Activated CD8-positive, alpha-beta memory T cell treated with anti-CD3 and anti-CD28 coated beads for 24 hours (primary cell): ENCODE measurements at regions not wholly inside any gene's neighbourhood (a gene's known extent, or its start where the extent isn't known, plus 50 kb on each side); places are given as distances from the start of the nearest gene placed in this dataset.

Experiments
- DNase-seq: peaks from one replicate; pipeline ENCODE4 v3.0.0-alpha.2; 2020

DNA sequence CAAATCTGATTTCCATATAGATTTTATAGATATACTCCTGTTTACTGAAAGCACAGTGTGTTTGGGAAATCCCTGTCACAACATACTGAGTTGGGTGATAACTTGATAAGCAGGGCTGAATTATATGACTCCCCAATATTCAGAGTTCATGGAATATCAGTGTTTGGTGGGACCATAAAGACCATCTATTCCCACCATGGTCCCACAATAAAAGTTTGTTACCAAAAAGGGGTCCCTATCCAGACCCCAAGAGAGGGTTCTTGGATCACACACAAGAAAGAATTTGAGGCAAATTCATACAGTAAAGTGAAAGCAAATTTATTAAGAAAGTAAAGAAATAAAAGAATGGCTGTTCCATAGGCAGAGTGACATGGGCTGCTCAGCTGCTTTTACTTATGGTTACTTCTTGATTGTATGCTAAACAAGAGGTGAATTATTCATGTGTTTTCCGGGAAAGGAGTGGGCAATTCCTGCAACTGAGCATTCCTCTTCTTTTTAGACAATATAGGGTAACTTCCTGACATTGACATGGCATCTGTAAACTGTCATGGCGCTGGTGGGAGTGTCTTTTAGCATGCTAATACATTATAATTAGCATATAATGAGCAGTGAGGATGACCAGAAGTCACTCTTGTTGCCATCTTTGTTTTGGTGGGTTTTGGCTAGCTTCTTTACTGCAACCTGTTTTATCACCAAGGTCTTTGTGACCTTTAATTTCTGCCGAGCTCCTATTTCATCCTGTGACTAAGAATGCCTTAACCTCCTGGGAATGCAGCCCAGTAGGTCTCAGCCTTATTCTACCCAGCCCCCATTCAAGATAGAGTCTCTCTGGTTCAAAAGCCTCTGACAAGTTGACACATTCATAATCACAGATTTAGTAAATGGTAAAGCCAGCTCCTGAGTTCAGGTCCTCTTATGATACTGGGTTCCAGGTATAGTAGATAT, 240.6 kb upstream of the PDGFD start:
- no peak for DNase-seq

DNA sequence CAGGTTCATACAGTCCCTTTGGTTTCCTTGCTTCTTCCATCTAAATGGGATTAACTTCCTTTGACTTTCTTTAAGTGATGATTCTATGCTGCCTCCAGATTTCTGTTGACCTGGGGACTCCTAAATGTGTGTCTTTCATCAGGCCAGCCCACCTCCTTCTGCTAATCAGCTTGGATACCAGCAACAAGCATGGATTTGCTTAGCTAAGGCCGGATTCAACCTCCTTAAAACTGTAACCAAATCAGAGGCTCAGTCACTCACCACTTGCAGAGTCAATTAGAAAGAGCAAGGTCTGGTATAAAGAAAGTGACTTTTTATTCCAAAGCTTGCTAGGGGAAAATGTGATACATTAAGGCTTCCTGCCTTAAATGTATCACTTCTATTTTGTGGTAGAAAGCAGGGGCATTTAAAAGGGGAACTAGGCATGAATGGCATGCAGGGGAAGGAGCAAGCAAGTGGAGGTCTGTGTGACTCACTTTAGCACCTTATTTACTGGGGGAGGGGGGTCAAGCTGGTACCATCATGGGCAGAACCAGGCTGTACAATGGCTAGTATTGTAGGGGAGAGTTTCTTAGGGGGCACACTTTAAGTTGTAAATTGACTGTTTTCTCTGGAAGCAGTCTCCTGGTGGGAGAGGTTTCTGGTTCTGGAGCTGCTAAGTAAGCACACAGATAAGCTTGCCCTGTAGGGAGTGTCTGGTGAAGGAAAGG, 239.0 kb upstream of the PDGFD start:
- no peak for DNase-seq

DNA sequence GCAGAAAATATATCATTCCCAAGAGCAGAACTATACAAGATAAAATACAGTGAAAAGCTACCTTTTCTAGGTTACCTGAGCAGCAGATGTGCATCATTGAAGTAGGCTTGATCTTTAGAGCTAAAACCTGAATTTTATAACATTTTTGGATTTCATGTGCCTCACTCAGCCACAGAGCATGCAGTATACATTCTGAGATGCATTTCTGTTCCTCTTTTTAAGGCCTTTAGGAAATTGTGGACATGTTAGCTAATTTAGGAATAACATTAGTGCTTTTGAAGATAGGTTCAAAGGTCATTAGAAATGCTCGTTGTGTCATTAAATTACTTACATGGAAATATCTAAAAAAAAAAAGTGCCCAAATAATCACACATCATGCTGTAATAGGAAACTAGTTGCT, 230.6 kb upstream of the PDGFD start:
- DNase-seq: no peak

DNA sequence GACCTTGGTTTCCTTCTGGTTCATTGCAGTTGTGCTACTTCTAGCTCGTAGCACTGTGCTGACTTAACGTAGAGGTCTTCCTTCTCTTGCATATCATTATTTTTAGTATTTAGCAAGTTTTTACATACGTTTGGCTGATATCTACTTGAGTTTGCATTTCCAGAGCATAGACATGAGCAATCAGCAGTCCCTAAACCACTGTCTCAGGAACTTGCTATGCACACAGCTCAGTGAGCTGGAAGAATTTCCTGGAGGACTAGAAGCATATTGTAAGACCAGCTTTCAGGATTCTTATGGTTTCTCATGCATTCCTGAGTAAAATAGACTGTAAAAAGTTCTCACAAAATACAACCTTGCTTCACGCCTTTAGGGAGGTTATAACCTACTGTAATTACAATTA, 226.7 kb upstream of the PDGFD start:
- no peak for DNase-seq

DNA sequence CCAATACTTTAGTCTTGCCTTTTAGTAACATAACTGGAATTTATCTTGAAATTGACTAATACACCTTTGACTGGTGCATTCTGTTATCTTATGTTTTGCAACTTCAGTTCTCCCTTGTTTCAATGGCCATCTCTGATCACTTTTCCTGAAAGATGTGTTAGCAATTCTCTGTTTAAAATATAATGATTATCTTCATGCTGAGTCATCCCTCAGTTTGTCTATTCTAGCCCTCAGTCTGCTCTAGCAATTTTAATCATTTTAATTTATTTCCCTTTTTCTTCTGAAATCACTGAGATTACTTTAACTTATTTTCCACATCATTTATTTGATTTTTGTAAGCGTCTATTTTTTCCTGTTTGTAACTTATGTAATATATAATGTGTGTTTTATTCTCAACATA, 221.9 kb upstream of the PDGFD start:
- DNase-seq: no peak

DNA sequence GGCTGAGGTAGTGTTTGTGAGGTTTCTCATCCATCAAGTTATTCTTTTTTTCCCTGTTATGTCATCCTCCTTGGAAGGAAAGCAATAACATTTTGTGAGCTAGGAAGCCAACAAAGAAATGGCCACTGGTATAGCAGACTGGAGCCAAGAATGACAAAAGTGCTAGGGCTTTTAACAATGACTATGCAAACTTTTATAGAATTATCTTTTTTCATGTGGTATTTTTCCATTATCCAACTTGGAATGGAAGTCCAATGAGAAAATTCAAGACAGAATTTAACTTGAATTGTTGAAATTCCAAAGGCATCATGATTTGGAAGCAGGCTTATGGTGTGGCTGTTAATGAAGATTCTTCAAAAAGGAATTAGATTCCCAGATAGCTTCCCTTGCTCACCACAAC, 216.4 kb upstream of the PDGFD start:
- DNase-seq: no peak

DNA sequence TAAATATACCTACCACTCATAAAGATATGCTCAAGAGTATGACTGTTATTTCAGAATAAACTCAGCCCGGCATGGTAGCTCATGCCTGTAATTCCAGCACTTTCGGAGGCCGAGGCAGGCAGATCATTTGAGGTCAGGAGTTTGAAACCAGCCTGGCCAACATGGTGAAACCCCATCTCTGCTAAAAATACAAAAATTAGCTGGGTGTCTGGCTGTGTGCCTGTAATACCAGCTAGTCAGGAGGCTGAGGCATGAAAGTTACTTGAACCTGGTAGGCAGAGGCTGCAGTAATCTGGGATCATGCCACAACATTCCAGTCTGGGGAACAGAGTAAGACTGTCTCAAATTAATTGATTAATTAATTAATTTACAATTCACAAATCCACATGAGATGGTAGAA, 208.2 kb upstream of the PDGFD start:
- DNase-seq: no peak

DNA sequence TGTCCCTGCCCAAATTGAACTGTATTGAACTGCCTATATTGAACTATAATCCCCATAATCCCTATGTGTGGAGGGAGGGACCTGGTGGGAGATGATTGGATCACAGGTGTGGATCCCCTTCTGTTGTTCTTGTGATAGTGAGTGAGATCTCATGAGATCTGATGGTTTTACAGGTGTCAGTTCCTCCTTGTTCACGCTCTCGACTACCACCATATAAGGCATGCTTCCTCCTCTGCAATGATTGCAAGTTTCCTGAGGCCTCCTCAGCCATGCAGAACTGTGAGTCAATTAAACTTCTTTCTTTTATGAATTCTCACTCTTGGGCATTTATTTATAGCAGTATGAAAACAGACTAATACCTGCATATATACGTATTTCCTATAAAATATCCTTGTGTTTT, 206.5 kb upstream of the PDGFD start:
- DNase-seq: no peak

DNA sequence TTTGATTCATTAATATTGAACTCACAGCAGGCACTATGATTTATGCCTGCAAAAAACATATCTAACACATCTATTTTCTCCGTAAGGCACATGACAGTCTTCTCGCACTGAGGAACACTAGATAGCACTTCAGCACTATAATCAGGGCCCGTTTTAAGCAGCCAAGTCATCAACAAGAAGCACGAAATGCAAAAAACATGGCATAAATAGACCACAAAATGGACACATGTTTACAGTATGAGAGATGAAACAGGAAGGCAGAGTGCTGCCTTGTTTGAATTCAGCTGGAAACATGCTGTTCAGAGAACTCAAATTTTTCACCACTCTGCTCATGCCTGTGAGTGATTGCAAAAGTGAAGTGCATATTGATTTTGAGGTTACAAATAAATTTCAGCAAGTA, 205.8 kb upstream of the PDGFD start:
- no peak for DNase-seq

DNA sequence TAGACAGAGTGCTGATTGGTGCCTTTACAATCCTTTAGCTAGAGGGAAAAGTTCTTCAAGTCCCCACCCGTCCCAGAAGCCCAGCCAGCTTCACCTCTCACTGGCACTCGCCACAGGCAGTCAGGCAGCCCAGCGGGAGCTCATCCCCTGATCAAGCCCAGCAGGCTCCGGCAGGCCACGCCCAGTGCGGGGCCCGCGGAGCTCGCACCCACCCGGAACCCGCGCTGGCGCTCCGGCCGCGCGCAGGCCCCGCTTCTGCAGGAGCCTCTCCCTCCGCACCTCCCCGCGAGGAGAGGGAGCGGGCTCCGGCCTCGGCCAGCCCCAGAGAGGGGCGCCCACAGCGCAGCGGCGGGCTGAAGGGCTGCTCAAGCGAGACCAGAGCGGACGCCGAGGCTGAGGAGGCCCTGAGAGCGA, 202.4 kb upstream of the PDGFD start:
- DNase-seq: no peak

DNA sequence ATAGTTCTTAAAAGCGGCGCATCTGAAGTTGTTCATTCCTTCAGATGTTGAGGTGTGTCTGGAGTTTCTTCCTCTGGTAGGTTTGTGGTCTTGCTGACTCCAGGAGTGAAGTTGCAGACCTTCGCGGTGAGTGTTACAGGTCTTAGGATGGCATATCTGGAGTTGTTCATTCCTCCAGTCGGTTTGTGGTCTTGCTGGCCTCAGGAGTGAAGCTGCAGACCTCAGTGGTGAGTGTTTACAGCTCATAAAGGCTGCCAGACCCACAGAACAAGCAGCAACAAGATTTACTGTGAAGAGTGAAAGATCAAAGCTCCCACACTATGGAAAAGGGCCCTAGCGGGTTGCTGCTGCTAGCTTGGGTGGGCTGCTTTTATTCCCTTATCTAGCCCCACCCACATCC, 201.7 kb upstream of the PDGFD start:
- DNase-seq: no peak

DNA sequence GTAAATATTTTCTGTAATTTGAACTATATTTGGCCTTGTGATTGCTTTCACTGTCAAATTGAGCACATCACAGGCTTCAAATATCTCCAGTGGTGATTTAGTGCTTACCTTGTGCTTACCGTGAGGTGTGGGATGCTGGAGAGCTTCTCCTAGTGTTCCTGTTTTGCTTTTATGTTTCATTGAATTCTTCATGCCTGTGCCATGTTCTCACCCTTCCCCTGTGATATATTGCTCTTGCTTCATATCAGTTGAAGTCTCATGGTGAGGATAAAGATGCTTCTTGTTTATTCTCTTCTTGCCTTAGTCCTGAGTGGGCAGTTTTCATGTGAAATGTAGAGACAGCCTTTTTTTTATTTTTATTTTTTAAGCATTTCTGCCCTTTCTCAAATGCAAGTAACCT, 198.0 kb upstream of the PDGFD start:
- no peak for DNase-seq

DNA sequence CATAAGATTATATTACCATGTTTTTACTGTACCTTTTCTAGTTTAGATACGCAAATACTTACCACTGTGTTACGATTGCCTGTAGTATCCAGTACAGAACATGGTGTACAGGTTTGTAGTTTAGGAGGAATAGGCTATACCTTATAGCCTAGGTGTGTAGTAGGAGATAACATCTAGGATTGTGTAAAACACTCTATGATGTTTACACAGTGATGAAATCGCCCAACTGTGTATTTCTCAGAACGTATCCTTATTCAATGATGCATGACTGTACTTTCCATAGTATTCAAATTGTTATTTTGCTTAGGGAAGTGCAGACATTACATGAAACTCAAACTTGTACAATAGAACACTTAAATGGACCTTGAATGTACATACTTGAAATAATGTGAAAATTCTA, 188.1 kb upstream of the PDGFD start:
- DNase-seq: no peak

DNA sequence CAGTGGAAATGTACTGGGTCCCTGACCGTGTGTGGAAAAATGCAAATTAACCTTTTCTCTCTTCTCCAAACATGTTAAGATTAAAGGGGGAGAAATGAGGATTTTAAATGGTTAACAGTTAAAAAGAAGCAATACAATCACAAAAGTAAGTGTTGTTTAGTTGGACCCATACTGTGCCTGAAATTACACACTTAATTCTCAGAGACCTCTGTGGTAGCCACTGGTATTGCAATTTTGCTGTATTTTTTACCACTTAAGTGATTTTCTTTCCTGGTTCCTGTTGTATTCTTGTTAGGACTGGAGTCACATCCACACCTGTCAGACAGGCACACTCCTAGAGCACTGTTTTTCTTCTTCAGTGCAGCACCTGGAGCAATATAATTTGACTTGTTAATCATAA, 179.6 kb upstream of the PDGFD start:
- no peak for DNase-seq

DNA sequence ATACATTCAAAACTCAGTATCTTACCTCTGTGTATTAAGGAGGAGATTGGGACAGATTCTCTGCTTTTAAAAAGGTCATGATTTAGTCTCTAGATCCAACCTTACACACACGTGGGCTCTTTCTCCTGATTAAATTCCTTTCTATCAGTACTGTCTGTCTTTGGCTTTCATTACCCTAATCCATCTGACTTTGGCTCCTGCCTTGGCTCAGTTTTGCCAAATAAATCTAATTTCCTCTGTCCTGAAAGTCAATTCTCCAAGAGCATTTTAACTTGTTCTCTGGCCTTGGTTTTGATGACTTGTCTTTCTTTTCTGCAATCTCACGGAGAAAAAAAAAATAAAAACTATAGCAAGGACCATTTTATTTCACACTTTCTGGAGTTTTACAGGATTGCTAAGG, 176.6 kb upstream of the PDGFD start:
- DNase-seq: no peak

DNA sequence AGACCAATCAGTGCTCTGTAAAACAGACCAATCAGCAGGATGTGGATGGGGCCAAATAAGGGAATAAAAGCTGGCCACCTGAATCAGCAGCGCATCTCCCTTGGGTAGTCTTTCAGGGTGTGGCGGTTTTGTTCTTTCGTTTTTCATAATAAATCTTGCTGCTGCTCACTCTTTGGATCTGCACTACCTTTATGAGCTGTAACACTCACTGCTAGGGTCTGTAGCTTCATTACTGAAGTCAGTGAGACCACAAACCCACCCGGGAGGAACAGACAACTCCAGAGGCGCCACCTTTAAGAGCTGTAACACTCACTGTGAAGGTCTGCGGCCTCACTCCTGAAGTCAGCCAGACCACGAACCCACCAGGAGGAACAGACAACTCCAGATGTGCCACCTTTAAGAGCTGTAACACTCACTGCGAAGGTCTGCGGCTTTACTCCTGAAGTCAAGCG, 175.5 kb upstream of the PDGFD start:
- DNase-seq: no peak

DNA sequence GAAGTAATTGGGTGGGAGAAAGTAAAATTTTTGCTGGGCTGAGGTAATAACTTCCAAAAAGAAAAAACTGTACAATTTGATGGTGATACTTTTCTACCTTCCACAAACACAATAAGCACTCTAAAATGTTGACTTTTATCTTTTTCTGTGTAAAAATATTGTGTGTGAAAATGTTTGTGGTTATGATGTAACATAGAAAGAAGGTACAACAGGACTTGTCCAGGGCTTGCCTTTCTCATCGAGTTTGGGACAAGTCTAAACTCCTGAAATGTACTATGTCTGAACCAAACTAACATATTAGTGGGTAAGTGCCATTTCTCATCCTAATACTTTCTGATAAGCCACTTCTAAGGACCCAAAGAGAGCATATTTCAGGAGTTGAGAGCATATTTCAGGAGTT, 174.2 kb upstream of the PDGFD start:
- no peak for DNase-seq

DNA sequence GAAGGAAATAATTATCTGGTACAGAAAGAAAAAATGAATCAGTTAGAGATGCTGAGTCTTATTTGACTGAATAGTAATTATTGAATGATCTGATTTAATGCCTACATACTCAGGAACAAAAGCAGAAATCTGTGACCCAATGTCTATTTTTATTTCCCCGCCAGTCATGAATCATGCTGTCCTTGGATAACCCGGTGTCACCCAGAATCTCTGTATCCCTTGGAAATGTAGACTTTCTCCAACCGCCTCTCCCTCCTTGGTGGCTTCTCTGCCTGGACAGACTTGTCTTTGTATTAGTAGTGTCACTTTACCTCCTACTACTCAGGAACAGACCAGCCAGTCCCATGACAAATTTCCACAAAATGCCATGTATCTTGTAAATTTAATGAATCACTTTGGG, 173.3 kb upstream of the PDGFD start:
- DNase-seq: no peak

DNA sequence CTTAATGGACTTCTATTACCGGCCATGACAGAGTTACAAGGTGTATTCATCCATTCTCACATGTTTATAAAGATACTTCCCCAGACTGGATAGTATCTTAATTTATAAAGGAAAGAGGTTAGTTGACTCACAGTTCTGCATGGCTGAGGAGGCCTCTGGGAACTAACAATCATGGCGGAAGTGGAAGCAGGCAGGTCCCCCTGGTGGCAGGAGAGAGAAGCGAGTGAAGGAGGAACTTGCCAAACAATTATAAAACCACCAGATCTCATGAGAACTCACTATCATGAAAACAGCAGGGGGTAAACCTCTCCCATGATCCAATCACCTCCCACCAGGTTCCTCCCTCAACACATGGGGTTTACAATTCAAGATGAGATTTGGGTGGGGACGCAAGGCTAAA, 170.0 kb upstream of the PDGFD start:
- no peak for DNase-seq

DNA sequence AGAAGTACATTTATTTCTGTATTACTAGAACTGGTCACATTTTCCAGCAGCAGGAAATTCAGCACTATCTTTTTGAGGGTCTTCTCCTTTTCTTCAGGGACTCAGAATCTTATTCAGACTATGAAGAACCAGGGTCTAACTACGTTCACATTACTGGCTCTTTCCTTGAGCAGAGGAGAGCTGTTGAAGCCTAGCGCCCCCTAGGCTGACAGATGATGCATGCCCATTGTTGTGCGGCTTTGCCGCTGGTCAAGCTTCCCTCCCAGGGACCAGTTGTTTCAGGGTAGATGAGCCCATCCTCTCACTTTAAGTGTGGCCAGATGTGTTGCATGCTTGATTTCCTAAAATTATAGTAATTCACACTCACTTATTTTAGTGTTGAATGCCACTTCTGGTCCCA, 168.2 kb upstream of the PDGFD start:
- DNase-seq: no peak

DNA sequence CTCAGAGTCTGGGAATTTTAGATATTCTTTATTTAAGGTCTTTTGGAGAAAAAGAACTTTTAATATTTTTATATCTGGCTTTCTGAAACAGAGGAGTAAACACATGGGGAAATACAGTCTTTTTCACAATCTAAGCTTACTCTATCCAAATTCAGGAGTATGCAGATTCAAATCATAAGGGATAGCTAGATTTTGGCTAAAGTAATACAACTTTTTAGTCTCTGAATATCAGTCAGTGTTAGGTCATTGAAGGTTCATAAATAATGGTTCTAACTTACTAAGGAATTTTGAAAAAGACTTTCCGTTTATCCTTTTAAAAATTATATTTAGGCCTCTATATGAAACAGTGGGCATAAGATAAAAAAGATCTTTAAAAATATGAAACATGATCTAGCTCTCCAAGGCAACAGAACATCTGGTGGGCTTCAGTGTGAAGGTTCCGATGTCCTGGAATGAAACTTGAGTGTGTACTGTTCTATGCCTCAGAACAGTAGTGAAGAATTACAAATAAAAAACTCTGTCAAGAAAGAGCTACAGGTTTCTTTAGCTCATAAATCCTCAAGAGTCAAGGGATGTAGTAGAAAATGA, 165.2 kb upstream of the PDGFD start:
- no peak for DNase-seq

DNA sequence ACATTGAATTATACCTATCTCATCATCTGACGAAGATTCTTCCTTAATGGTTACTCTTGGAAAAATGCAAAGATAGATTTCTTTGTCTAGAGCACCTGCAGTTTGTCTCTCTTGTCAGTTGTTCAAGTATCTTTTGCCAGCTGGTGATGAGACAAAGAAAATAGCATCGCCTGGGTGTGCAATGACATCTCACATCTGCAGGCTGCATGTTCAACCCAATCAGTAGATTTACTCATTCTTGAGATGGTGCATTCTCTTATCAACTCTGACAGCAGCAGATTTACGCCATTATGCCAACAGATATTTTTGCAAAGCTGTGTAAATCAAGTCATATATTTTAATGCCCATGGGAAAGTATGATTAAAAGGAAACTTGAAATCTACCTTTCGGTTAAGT, 164.6 kb upstream of the PDGFD start:
- DNase-seq: no peak

DNA sequence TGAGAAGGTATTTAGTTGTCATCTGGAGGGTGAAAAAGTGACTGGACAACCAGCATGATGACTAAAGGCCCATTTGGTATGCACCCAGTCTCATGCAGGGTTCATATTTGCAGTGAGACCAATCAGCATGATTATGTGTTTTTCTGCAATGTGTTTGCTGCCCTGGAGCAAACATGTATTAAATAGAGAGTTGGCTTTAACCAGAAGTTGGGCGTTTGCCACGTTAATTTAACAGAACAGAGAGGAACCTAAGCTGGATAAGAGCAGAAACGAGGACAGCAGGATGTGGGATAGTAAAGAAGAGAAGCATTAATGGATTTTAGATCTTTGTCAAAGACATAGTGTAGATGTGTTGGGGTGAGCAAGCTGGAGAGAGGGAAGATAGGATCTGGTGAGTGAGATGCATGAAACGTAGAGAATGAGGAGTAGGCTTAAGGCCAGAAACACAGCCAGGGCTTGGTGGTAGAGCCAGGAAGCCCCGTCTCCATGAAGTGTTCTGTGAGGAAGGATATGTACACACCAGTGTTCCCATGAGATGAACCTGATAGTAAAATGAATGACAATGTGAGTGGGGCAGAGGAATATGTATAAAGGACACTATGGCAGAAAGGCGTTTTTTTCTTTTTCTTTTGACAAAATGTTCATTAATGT, 164.0 kb upstream of the PDGFD start:
- DNase-seq: no peak

DNA sequence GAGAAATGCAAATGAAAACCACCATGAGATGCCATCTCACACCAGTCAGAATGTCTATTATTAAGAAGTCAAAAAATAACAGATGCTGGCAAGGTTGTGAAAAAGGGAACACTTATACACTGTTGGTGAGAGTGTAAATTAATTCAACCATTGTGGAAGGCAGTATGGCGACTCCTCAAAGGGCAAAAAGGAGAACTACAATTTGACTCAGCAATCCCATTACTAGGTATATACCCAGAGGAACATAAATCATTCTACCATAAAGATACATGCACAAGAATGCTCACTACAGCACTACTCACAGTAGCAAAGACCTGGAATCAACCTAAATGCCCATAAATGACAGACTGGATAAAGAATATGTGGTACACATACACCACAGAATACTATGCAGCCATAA, 161.1 kb upstream of the PDGFD start:
- no peak for DNase-seq
